Uterus (tissue), 3 donors: ENCODE measurements at regions not wholly inside any gene's neighbourhood (a gene's known extent, or its start where the extent isn't known, plus 50 kb on each side); places are given as distances from the start of the nearest gene placed in this dataset.

Experiments
- DNase-seq, 2 donors: peaks; one replicate each; pipeline ENCODE4 v3.0.0-alpha.2; 2019 to 2020
- H3K27ac ChIP-seq, 2 donors: fragments of 200-600 bp; sonication (generic); 1 replicate in 1 of 2; 2 replicates in 1 of 2; pipeline ENCODE4 v1.5.1; 2016 to 2018
- H3K27me3 ChIP-seq, 2 donors: fragments of 200-600 bp; sonication (generic); one replicate each; pipeline ENCODE4 v1.5.1; 2018 to 2019; ENCODE audit warnings: control low read depth in 1 of 2
- H3K36me3 ChIP-seq, 2 donors: fragments of 200-600 bp; sonication (generic); one replicate each; pipeline ENCODE4 v1.5.1; 2019; ENCODE audit warnings: control low read depth in 1 of 2
- H3K4me1 ChIP-seq, 2 donors: fragments of 200-600 bp; sonication (generic); one replicate each; pipeline ENCODE4 v1.5.1; 2018 to 2019; ENCODE audit warnings: control low read depth in 1 of 2
- H3K4me3 ChIP-seq, 2 donors: fragments of 200-600 bp; sonication (generic); 1 replicate in 1 of 2; 2 replicates in 1 of 2; pipeline ENCODE4 v1.5.1; 2018 to 2019; ENCODE audit warnings: mild to moderate bottlenecking in 1 of 2
- H3K9me3 ChIP-seq, 2 donors: fragments of 200-600 bp; sonication (generic); one replicate each; pipeline ENCODE4 v1.5.1; 2019; ENCODE audit warnings: control low read depth in 1 of 2
- CTCF ChIP-seq, 4 experiments: fragments of 200-600 bp in 2 of 4; fragments of 450-650 bp in 2 of 4; sonication (generic) in 2 of 4; IDR thresholded peaks; one replicate each; pipeline ENCODE4 v1.5.1; 2016 to 2019; ENCODE audit warnings: antibody characterized with exemption in 4 of 4, mild to moderate bottlenecking in 2 of 4, moderate library complexity in 1 of 4
- POLR2A ChIP-seq, 2 donors: fragments of 450-650 bp; IDR thresholded peaks; one replicate each; pipeline ENCODE4 v1.6.1; 2016; ENCODE audit warnings: antibody characterized with exemption in 2 of 2, mild to moderate bottlenecking in 1 of 2, moderate library complexity in 1 of 2
- intact Hi-C: fragments of 100-400 bp; cut with DNase I; formaldehyde crosslinking; loops from one replicate; pipeline ENCODE4 v1.15.1; 2023; ENCODE audit warnings: low total_unique reads
- donor health status: DM: yes; HTN: yes; CAD: no.

DNA sequence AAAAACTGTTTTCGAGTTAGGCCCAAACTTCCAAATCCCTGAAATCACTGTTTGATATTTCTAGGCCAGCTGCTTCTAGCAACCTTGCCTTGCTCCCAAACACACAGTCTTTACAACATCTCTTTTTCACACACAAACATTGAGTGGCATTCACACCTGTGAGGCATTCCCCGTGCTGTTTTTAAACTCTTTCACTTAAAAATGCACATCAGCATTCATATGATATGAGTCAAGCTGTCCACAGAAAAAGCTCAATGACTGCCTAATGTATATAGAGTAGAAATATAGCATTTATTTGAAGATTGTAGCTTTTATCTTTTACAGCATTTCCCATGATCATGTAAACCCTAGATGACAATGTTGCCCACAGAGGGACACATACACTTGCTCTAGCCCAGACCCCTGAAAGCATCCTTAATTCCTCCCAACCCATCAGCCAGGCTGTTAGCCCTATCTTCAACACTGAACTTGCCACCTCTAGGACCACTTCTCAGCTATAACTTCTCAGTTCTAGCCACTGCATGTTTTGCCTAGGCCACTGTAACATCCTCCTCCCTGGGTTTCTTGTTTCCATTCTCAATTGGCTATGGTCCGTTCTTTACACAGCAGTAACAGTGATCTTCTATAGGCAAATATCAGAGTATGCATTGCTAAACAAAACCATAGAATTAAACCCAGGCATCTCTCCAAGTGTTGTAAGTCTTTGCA is 782.6 kb downstream of the DIPK2A start:
- Histone ChIP-seq H3K4me1 (no peaks in the 10 kb centered on the region), H3K4me3 (no peak overlapping the region), H3K27ac (no peak overlapping the region), H3K27me3 (no peaks in the 10 kb centered on the region), H3K36me3 (no peaks in the 10 kb centered on the region), H3K9me3 (no peaks in the 10 kb centered on the region)
- intact Hi-C loops: no loop called here
- TF ChIP-seq CTCF (IDR thresholded peaks at IDR 0.05): no peak
- TF ChIP-seq POLR2A (IDR thresholded peaks at IDR 0.05): no peak
- DNase-seq: no peak

- no peaks in the 10 kb centered on the region for H3K4me1 ChIP-seq
- intact Hi-C loops: no loop called here
- H3K36me3 ChIP-seq: no peaks in the 10 kb centered on the region
- TF ChIP-seq POLR2A (IDR thresholded peaks at IDR 0.05): no peak
- TF ChIP-seq CTCF (IDR thresholded peaks at IDR 0.05): no peak
- no peak overlapping the region for H3K4me3 ChIP-seq
- no peak overlapping the region for H3K27ac ChIP-seq
- no peak for DNase-seq
- no peaks in the 10 kb centered on the region for H3K27me3 ChIP-seq
- no peaks in the 10 kb centered on the region for H3K9me3 ChIP-seq
These were observed 785.2 kb downstream of the DIPK2A start for GRCh38 chr3:144756704-144757440.

DNA sequence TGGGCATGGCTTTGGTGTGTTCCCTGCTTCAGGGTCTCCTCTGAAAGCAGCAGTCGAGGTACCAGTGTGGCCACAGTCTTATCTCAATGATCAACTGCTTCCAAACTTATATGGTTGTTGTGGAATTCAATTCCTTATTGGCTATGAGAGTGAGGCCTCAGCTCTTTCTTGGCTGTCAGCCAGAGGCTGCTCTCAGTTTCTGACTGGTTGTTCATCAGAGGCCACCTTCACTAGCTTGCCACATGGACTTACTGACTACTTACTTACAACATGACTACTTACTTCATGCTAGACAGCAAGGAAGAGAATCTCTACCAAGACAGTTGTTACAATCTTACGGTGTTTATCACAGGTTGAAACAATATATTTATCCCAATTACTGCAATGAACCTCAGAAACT is 789.2 kb downstream of the DIPK2A start:
- intact Hi-C loops: no loop called here
- H3K36me3 ChIP-seq: no peaks in the 10 kb centered on the region
- no peaks in the 10 kb centered on the region for H3K9me3 ChIP-seq
- H3K27ac ChIP-seq: no peak overlapping the region
- no peaks in the 10 kb centered on the region for H3K27me3 ChIP-seq
- TF ChIP-seq CTCF (IDR thresholded peaks at IDR 0.05) (no peak), POLR2A (IDR thresholded peaks at IDR 0.05) (no peak)
- H3K4me3 ChIP-seq: no peak overlapping the region
- no peaks in the 10 kb centered on the region for H3K4me1 ChIP-seq
- DNase-seq: no peak

DNA sequence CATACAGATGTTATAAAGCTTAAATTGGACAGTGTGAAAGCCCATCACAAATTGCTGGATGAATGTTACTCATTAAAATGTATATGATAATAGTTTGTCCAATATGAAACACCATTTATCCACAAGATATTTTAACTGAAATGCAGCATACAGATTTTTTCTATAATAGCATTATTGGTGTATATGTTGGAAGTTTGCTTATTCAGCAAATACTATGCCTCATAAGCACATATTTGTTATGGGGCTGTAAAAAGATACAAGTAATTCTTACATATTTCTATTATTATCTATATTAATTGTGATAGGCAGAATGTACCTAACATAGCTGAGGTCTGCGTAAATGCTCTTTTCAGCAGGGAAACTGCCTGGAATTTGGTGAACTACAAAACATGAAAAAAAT is 790.5 kb downstream of the DIPK2A start:
- Histone ChIP-seq H3K4me3 (no peak overlapping the region), H3K36me3 (no peaks in the 10 kb centered on the region), H3K4me1 (no peaks in the 10 kb centered on the region), H3K27me3 (no peaks in the 10 kb centered on the region), H3K27ac (no peak overlapping the region), H3K9me3 (no peaks in the 10 kb centered on the region)
- TF ChIP-seq CTCF (IDR thresholded peaks at IDR 0.05) (no peak), POLR2A (IDR thresholded peaks at IDR 0.05) (no peak)
- intact Hi-C loops: no loop called here
- no peak for DNase-seq

- intact Hi-C loops: no loop called here
- H3K27me3 ChIP-seq: no peaks in the 10 kb centered on the region
- H3K9me3 ChIP-seq: no peaks in the 10 kb centered on the region
- H3K4me1 ChIP-seq: no peaks in the 10 kb centered on the region
- H3K36me3 ChIP-seq: no peaks in the 10 kb centered on the region
- TF ChIP-seq POLR2A (IDR thresholded peaks at IDR 0.05) (no peak), CTCF (IDR thresholded peaks at IDR 0.05) (no peak)
- no peak overlapping the region for H3K4me3 ChIP-seq
- no peak overlapping the region for H3K27ac ChIP-seq
- DNase-seq: no peak
These were observed 792.3 kb downstream of the DIPK2A start for GRCh38 chr3:144763878-144764454.
